Cardiac muscle cell (in vitro differentiated cells and primary cell): ENCODE measurements at regions not wholly inside any gene's neighbourhood (a gene's known extent, or its start where the extent isn't known, plus 50 kb on each side); places are given as distances from the start of the nearest gene placed in this dataset.

ENCODE experiments used
- DNase-seq, 2 donors: peaks; one replicate each; pipeline versions ENCODE4 v3.0.0 to v3.0.0-alpha.2; 2010 to 2017; ENCODE audit warnings: low read depth in 1 of 2, low spot score in 1 of 2
- H3K27ac ChIP-seq: fragments of 200-600 bp; sonication (generic); 2 replicates; pipeline ENCODE4 v1.5.1; 2016
- H3K27me3 ChIP-seq: fragments of 200-600 bp; sonication (generic); 2 replicates; pipeline ENCODE4 v1.6.0; 2016; ENCODE audit warnings: control low read depth
- H3K36me3 ChIP-seq: fragments of 200-600 bp; sonication (generic); 2 replicates; pipeline ENCODE4 v1.5.1; 2016; ENCODE audit warnings: control low read depth
- H3K4me1 ChIP-seq: fragments of 200-600 bp; sonication (generic); 2 replicates; pipeline ENCODE4 v1.8.1; 2017; ENCODE audit warnings: low read depth, mild to moderate bottlenecking, mixed run types
- H3K4me3 ChIP-seq: fragments of 200-600 bp; sonication (generic); 2 replicates; pipeline ENCODE4 v1.5.1; 2016; ENCODE audit warnings: mild to moderate bottlenecking
- H3K9me3 ChIP-seq: fragments of 200-600 bp; sonication (generic); 2 replicates; pipeline ENCODE4 v1.5.1; 2017; ENCODE audit warnings: low read depth, mild to moderate bottlenecking, control low read depth
- CTCF ChIP-seq: IDR thresholded peaks from 2 replicates; pipeline ENCODE4 v1.5.1; 2012; ENCODE audit warnings: low read depth, mild to moderate bottlenecking, low read length

- no peak for DNase-seq
- Histone ChIP-seq H3K36me3 (no peaks in the 10 kb centered on the region), H3K4me1 (no peaks in the 10 kb centered on the region), H3K27ac (no peak overlapping the region), H3K4me3 (no peak overlapping the region), H3K9me3 (no peaks in the 10 kb centered on the region), H3K27me3 (no peaks in the 10 kb centered on the region)
- no peak for TF ChIP-seq CTCF
Observed at GRCh38 chr2:67842375-67842959, 220.3 kb downstream of the C1D start.

GRCh38 chr2:67844024-67844540 lies 218.7 kb downstream of the C1D start:
- no peak for TF ChIP-seq CTCF
- no peak overlapping the region for H3K27ac ChIP-seq
- DNase-seq, result no peak

GRCh38 chr2:67845621-67846369 lies 217.0 kb downstream of the C1D start:
- TF ChIP-seq CTCF, result no peak
- no peak overlapping the region for H3K4me3 ChIP-seq
- no peaks in the 10 kb centered on the region for H3K36me3 ChIP-seq
- peaks cover 5% of the 10 kb centered on the region for H3K4me1 ChIP-seq
- H3K27me3 ChIP-seq, result no peaks in the 10 kb centered on the region
- no peaks in the 10 kb centered on the region for H3K9me3 ChIP-seq
- no peak for DNase-seq
- H3K27ac ChIP-seq, result no peak overlapping the region

More at GRCh38 chr2:67844024-67844540, 218.7 kb downstream of the C1D start:
- Histone ChIP-seq H3K4me1 (no peaks in the 10 kb centered on the region), H3K9me3 (no peaks in the 10 kb centered on the region), H3K36me3 (no peaks in the 10 kb centered on the region), H3K4me3 (no peak overlapping the region), H3K27me3 (no peaks in the 10 kb centered on the region)

- H3K4me1 ChIP-seq, result peaks cover 5% of the 10 kb centered on the region
- peak; percentile 82 for TF ChIP-seq CTCF
- no peaks in the 10 kb centered on the region for H3K36me3 ChIP-seq
- no peaks in the 10 kb centered on the region for H3K27me3 ChIP-seq
- no peak overlapping the region for H3K4me3 ChIP-seq
- no peaks in the 10 kb centered on the region for H3K9me3 ChIP-seq
- H3K27ac ChIP-seq, result no peak overlapping the region
- peak; percentile 90 to 97 for DNase-seq
Observed at GRCh38 chr2:67846370-67847070, 216.3 kb downstream of the C1D start.

- no peaks in the 10 kb centered on the region for H3K36me3 ChIP-seq
- no peak for TF ChIP-seq CTCF
- no peak overlapping the region for H3K4me3 ChIP-seq
- H3K27ac ChIP-seq, result no peak overlapping the region
- DNase-seq, result no peak
- H3K9me3 ChIP-seq, result no peaks in the 10 kb centered on the region
- peaks cover 5% of the 10 kb centered on the region for H3K4me1 ChIP-seq
- no peaks in the 10 kb centered on the region for H3K27me3 ChIP-seq
Observed at GRCh38 chr2:67848551-67849285, 214.1 kb downstream of the C1D start.
